HCT116 (cell line): ENCODE measurements at regions not wholly inside any gene's neighbourhood (a gene's known extent, or its start where the extent isn't known, plus 50 kb on each side); places are given as distances from the start of the nearest gene placed in this dataset.

Experiments used
- EGR1 ChIP-seq: IDR thresholded peaks from 2 replicates; pipeline ENCODE4 v1.6.1; 2012; ENCODE audit warnings: low read depth
- EZH2 ChIP-seq: fragments of 200-600 bp; sonication (generic); IDR thresholded peaks from 2 replicates; pipeline ENCODE4 v1.6.1; 2017; ENCODE audit warnings: antibody characterized with exemption, mixed run types
- POLR2A ChIP-seq: IDR thresholded peaks from 2 replicates; pipeline ENCODE4 v1.7.0; 2011; ENCODE audit warnings: borderline replicate concordance; ENCODE audit not compliant: insufficient read depth, insufficient read length; ENCODE audit errors: extremely low read depth
- POLR2AphosphoS5 ChIP-seq: IDR thresholded peaks from 2 replicates; pipeline ENCODE4 v1.6.1; 2011; ENCODE audit warnings: mild to moderate bottlenecking, low read depth, low read length, moderate library complexity
- RAD21 ChIP-seq: IDR thresholded peaks from 2 replicates; pipeline ENCODE4 v1.6.1; 2012; ENCODE audit warnings: low read depth, mild to moderate bottlenecking
- ZNF274 ChIP-seq: fragments of 200-500 bp; sonication (Bioruptor generic); IDR thresholded peaks from 2 replicates; pipeline ENCODE4 v1.6.1; 2014; ENCODE audit warnings: mild to moderate bottlenecking, low read depth, low read length, inconsistent platforms
- TF ChIP-seq, protein P1 (sequence below), 3 experiments: fragments of 200-600 bp in 1 of 3; sonication (generic) in 1 of 3; IDR thresholded peaks in 2 of 3; conservative IDR thresholded peaks in 1 of 3; 2 replicates each; pipeline ENCODE4 v1.5.1; 2012 to 2017; ENCODE audit warnings: low read depth in 2 of 3, low read length in 2 of 3, antibody characterized with exemption in 1 of 3, borderline replicate concordance in 1 of 3, control low read depth in 1 of 3, mild to moderate bottlenecking in 1 of 3, mixed read lengths in 1 of 3, mixed run types in 1 of 3, moderate library complexity in 1 of 3; ENCODE audit not compliant: insufficient read depth in 1 of 3
- TF ChIP-seq, protein P2 (sequence below): IDR thresholded peaks from 2 replicates; pipeline ENCODE4 v1.6.1; 2012; ENCODE audit warnings: low read depth

- TF ChIP-seq EZH2 (no peak), POLR2AphosphoS5 (no peak), POLR2A (no peak), ZNF274 (no peak), RAD21 (no peak), EGR1 (no peak)
- TF ChIP-seq, protein P1, sequence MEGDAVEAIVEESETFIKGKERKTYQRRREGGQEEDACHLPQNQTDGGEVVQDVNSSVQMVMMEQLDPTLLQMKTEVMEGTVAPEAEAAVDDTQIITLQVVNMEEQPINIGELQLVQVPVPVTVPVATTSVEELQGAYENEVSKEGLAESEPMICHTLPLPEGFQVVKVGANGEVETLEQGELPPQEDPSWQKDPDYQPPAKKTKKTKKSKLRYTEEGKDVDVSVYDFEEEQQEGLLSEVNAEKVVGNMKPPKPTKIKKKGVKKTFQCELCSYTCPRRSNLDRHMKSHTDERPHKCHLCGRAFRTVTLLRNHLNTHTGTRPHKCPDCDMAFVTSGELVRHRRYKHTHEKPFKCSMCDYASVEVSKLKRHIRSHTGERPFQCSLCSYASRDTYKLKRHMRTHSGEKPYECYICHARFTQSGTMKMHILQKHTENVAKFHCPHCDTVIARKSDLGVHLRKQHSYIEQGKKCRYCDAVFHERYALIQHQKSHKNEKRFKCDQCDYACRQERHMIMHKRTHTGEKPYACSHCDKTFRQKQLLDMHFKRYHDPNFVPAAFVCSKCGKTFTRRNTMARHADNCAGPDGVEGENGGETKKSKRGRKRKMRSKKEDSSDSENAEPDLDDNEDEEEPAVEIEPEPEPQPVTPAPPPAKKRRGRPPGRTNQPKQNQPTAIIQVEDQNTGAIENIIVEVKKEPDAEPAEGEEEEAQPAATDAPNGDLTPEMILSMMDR (IDR thresholded peaks at IDR 0.05 in 2 of 3, conservative IDR thresholded peaks at IDR 0.05 in 1 of 3; ENCODE audit: borderline replicate concordance in 1 of 3, insufficient read depth in 1 of 3, low read depth in 2 of 3, low read length in 2 of 3), result no peak
- TF ChIP-seq, protein P2, sequence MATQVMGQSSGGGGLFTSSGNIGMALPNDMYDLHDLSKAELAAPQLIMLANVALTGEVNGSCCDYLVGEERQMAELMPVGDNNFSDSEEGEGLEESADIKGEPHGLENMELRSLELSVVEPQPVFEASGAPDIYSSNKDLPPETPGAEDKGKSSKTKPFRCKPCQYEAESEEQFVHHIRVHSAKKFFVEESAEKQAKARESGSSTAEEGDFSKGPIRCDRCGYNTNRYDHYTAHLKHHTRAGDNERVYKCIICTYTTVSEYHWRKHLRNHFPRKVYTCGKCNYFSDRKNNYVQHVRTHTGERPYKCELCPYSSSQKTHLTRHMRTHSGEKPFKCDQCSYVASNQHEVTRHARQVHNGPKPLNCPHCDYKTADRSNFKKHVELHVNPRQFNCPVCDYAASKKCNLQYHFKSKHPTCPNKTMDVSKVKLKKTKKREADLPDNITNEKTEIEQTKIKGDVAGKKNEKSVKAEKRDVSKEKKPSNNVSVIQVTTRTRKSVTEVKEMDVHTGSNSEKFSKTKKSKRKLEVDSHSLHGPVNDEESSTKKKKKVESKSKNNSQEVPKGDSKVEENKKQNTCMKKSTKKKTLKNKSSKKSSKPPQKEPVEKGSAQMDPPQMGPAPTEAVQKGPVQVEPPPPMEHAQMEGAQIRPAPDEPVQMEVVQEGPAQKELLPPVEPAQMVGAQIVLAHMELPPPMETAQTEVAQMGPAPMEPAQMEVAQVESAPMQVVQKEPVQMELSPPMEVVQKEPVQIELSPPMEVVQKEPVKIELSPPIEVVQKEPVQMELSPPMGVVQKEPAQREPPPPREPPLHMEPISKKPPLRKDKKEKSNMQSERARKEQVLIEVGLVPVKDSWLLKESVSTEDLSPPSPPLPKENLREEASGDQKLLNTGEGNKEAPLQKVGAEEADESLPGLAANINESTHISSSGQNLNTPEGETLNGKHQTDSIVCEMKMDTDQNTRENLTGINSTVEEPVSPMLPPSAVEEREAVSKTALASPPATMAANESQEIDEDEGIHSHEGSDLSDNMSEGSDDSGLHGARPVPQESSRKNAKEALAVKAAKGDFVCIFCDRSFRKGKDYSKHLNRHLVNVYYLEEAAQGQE, result no peak
Measured at GRCh38 chr9:106420511-106420944, 442.4 kb upstream of the ZNF462 start.
